ENCODE measurements at regions not wholly inside any gene's neighbourhood (a gene's known extent, or its start where the extent isn't known, plus 50 kb on each side); places are given as distances from the start of the nearest gene placed in this dataset.

- DNase-seq, result no peak
These were observed 97.8 kb upstream of the JAG1 start for GRCh38 chr20:10771435-10772140.

- no peak for DNase-seq
These were observed 100.7 kb upstream of the JAG1 start for GRCh38 chr20:10774357-10774943.

GRCh38 chr20:10777710-10778109, 103.9 kb upstream of the JAG1 start:
- no peak for DNase-seq

- no peak for DNase-seq
These were observed 106.1 kb upstream of the JAG1 start for GRCh38 chr20:10779911-10780310.

- no peak for DNase-seq
These were observed 107.1 kb upstream of the JAG1 start for GRCh38 chr20:10780901-10781300.

GRCh38 chr20:10781526-10781925, 107.7 kb upstream of the JAG1 start:
- DNase-seq, result no peak

- DNase-seq, result no peak
These were observed 110.1 kb upstream of the JAG1 start for GRCh38 chr20:10783707-10784553.

- DNase-seq, result no peak
These were observed 110.9 kb upstream of the JAG1 start for GRCh38 chr20:10784554-10785183.

- no peak for DNase-seq
These were observed 112.9 kb upstream of the JAG1 start for GRCh38 chr20:10786678-10787077.

- no peak for DNase-seq
These were observed 114.3 kb upstream of the JAG1 start for GRCh38 chr20:10788055-10788454.

GRCh38 chr20:10788877-10789276, 115.1 kb upstream of the JAG1 start:
- DNase-seq, result no peak

- no peak for DNase-seq
These were observed 115.6 kb upstream of the JAG1 start for GRCh38 chr20:10789386-10789785.

GRCh38 chr20:10790013-10790412, 116.2 kb upstream of the JAG1 start:
- DNase-seq, result no peak

GRCh38 chr20:10792291-10792690, 118.5 kb upstream of the JAG1 start:
- DNase-seq, result no peak

- no peak for DNase-seq
These were observed 120.0 kb upstream of the JAG1 start for GRCh38 chr20:10793766-10794165.

- no peak for DNase-seq
These were observed 121.0 kb upstream of the JAG1 start for GRCh38 chr20:10794765-10795164.

- DNase-seq, result no peak
These were observed 121.7 kb upstream of the JAG1 start for GRCh38 chr20:10795286-10796026.

GRCh38 chr20:10798811-10799210, 125.0 kb upstream of the JAG1 start:
- peak; percentile 19 for DNase-seq

GRCh38 chr20:10799735-10800134, 125.9 kb upstream of the JAG1 start:
- no peak for DNase-seq

- no peak for DNase-seq
These were observed 126.5 kb upstream of the JAG1 start for GRCh38 chr20:10800288-10800687.

- DNase-seq, result no peak
These were observed 128.4 kb upstream of the JAG1 start for GRCh38 chr20:10802236-10802635.

- DNase-seq, result no peak
These were observed 132.0 kb upstream of the JAG1 start for GRCh38 chr20:10805764-10806163.

- DNase-seq, result no peak
These were observed 132.7 kb upstream of the JAG1 start for GRCh38 chr20:10806539-10806938.

Data from NCI-H226 (cell line).